ENCODE measurements at regions not wholly inside any gene's neighbourhood (a gene's known extent, or its start where the extent isn't known, plus 50 kb on each side); places are given as distances from the start of the nearest gene placed in this dataset.

DNA sequence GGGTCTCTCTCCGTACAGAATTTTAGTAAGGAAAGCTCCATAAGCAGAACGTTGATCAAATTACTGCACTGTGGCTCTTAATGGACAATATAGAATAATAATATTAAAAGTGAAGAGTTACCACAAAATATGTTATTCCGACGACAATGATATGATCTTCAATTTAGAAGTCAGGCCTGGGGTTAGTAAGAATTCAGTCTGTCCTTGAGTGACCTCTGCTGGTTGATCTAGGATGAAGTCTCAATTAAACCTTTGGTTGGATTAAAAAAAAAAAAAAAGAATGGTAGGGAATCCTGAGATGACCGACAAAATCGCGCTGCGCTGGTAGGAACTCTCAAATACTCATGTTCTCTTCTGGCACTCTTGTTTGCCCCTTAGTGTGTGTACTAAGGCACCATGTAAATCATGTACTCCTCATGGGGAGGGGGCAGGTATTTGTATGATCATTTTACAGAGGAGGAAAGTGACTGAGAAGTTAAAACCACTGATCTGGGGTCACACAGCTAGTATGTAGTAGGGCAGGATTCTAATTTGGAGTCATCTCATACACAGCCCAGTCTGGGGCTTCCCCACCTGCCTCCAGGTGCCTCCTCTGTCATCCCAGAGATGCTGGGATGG lies 161.3 kb upstream of the NPVF start:
- TF ChIP-seq, protein P1, sequence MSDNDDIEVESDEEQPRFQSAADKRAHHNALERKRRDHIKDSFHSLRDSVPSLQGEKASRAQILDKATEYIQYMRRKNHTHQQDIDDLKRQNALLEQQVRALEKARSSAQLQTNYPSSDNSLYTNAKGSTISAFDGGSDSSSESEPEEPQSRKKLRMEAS (IDR thresholded peaks at IDR 0.05), result no peak
- TF ChIP-seq SRF (IDR thresholded peaks at IDR 0.05; ENCODE audit: low read depth), result no peak
- TF ChIP-seq POLR2A (IDR thresholded peaks at IDR 0.05; ENCODE audit: borderline replicate concordance, extremely low read depth, insufficient read depth, insufficient read length), result no peak
- TF ChIP-seq, protein P2, sequence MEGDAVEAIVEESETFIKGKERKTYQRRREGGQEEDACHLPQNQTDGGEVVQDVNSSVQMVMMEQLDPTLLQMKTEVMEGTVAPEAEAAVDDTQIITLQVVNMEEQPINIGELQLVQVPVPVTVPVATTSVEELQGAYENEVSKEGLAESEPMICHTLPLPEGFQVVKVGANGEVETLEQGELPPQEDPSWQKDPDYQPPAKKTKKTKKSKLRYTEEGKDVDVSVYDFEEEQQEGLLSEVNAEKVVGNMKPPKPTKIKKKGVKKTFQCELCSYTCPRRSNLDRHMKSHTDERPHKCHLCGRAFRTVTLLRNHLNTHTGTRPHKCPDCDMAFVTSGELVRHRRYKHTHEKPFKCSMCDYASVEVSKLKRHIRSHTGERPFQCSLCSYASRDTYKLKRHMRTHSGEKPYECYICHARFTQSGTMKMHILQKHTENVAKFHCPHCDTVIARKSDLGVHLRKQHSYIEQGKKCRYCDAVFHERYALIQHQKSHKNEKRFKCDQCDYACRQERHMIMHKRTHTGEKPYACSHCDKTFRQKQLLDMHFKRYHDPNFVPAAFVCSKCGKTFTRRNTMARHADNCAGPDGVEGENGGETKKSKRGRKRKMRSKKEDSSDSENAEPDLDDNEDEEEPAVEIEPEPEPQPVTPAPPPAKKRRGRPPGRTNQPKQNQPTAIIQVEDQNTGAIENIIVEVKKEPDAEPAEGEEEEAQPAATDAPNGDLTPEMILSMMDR (IDR thresholded peaks at IDR 0.05 in 2 of 3, conservative IDR thresholded peaks at IDR 0.05 in 1 of 3; ENCODE audit: borderline replicate concordance in 1 of 3, insufficient read depth in 1 of 3, low read depth in 2 of 3, low read length in 2 of 3), result peak; percentile 27 to 47 (median 45); a peak in 4 of 6 replicates
- TF ChIP-seq POLR2AphosphoS5 (IDR thresholded peaks at IDR 0.05; ENCODE audit: low read depth, low read length), result no peak

Measured in HCT116 (cell line).